EH (cell line): ENCODE measurements at regions not wholly inside any gene's neighbourhood (a gene's known extent, or its start where the extent isn't known, plus 50 kb on each side); places are given as distances from the start of the nearest gene placed in this dataset.

Experiments
- DNase-seq: peaks from one replicate; pipeline ENCODE4 v3.0.0-alpha.2; 2015; ENCODE audit warnings: low read depth

DNA sequence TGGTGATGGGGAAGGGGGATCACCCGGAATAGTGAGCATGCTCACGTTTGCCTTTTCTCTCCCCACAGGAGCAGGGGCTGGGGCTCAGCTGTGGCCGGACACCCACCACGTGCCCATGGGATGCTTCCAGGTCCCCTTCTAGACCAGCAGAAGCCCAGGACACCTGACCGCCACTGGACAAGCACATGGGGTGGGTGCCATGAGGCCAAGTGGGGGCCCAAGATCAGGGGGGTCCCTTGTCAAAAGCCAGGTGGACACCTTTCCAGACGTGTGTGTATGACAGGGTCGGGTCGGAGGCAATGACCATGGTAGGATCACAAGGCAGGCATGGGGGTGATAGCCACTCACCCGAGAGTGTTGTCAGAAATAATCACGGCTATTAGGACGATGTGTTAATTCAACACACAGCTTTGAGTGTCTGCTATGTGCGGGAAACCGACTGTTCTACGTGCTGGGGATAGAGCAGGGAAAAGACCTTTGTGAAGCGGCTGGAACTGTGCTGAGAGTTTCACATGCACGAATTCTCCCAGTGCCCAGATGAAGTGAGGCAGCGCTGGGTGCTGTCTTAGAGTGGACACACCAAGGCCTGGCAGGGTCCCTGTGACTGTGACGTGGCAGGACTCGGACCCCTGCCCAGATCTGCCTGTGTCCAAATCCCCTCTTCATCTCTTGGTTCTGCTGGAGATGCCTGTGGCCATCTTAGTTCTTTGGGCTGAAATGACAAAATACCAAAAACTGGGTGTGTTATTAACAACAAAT lies 244.7 kb downstream of the NDUFA10 start:
- no peak for DNase-seq

DNA sequence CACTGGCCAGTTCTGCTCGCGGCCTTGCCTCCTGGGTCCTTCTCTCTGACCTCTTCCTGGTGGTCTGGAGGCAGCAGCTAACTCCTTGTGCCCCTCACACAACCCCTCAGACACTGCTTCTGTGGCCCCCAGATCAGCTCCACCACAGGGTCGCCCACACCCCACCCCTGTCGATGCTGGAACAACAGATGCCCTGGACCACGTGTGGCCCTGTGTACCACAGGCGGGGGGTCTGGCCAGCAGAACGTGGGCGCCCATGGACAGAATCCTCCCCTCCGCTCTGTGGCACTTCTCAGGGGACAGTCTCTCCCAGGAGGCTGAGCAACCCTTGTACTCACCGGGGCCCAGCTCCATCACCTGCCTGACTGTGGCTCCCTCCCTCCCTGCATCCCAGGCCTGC lies 245.6 kb downstream of the NDUFA10 start:
- DNase-seq: no peak

DNA sequence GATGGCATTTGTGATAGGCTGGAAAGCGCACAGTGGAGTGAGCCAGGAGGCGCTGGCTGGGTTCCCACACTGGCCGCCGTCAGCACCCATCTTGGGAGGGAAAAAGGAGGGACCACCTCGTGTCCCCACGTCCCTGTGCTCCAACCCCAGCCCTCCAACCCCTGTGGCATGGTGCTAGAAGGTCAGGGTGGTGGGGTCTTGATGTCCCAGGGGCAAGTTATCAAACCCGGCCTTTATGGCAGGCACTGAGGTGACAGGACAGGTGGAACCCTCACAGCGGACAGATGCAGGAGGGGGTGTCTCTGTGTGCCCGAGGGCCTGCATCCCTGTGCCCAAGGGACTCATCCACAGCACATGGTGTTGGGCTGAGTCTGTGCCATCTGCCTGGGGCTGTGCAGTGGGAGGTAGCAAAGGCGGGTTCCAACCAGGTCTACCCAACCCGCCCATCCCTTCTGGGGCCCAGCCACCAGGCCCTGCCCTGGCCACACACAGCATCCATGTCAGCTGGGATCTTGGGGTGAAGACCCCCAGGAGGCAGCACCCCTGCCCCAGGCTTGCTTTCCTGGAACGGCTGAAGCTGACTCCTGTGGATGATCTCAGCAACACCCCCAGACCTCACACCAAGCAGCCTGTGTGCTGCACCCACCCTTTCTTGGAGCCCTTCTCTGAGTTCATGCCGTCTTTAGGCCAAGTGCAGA lies 246.1 kb downstream of the NDUFA10 start:
- no peak for DNase-seq

DNA sequence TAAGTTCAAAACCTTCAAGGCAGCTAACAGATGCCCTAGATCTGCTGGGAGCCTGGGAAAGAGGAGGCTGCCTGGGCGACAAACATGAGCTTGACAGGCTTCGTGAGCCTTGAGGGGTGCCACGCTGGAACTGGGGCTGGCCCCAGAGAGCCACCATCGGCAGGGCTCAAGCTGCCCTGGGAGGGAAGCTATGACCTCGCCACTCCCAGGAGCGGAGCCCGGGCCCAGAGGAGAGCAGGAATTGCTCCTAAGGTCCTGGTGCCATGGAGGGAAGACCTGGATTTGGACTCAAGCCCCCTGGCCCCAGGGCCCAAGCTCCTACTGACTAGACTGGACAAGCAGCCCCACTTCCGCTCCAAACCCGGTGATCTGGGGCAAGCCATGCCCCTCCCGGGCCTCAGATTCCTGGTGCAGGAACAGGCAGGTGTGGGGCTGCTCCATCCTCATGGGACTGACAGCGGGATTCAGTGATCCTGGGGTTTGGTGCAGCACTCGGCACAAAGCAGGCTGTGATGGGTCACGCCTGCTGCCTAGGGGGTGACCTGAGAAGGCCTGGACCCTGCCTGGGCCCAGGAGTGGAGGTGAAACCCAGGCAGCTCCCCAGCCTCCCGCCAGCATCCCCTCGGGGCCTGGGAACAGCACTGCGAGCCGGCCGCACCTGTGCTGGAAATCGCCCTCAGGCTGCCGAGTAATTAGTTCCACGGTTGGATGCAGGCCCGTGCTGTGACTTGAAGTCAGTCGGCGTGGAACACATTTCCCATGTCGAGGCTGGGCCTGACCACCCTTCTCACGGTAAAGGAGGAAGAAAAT lies 246.9 kb downstream of the NDUFA10 start:
- no peak for DNase-seq

DNA sequence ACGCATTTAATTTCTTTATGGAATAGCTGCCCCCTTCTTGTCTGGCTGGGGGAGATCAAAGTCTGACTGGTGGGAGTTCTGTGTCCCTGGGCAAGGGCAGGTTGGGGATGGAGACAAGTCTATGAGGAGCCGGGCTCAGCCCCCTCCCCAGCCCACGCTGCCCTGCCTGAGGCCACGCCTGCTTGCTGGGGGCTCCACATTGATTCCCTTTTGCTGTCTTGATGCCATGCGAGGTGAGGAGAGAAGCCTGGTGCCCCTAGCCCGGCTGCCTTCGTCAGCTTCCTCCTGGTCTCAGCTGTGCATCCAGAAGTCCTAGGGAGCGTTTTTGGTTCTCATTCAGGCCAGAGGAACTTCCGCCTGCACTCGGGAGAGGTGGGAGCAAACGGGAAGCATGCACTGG lies 247.9 kb downstream of the NDUFA10 start:
- DNase-seq: no peak

DNA sequence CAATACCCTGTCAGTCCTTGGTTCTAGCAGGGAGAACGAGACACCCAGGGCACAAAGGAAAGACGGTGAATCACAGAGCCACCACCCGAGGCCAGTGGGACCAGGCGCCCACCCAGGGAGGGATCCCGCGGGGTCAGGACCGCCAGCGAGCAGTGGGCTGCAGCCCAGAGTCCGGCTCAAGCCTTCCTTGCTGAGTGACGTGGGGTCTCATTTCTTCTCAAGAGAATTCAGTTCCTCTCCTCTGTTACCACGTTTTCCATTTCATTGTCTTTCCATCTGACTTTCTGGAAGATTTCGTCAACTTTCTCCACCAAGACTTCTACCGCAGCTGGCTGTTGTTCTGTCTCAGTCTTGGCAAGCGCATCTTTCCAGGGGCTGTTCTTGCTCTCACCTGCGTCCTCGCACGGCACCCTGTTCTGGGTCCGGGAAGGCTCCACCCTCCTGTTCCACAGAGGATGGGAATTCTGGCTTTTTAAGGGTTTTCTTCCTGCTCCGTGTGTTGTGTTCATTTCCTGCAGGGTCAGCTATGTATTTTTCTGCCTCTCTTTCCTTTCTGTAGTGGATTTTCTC lies 248.6 kb downstream of the NDUFA10 start:
- no peak for DNase-seq

DNA sequence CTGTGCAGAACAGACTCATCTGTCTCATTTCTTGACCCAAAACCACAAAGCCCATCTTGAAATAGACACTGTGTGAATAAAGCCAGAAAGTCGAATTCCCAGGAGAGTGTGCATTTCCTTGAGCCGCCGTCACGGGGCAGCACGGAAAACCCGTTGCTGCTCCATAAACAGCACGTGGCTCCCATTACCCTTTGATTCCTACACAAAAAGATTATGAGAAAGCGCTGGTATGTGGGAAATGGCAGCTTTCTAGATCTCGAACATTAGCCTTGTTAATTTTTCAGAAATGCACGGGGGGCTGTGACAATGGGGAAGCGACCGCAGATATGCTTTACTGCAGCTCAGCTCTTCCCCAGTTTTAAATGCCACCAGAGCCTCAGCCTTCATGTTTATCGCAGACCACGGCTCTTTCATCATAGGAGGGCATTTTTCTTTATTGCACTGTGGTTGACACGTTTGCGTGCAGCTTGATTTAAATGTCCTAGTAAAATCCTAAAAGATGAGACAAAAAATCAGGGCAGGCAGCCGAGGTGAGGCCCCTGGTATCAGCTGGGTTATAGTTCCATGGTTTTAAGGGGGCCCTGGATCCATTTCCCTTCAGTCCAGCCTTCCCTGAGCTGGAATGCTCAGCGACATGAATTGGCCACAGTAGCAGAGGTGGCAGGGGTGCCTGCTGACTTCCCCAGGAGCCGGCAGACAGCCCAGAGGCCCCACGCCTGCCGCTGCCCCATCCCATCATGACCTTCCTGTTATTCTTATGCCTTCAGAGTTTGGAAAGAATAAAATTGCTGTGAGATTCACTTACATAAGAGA lies 249.3 kb downstream of the NDUFA10 start:
- no peak for DNase-seq

DNA sequence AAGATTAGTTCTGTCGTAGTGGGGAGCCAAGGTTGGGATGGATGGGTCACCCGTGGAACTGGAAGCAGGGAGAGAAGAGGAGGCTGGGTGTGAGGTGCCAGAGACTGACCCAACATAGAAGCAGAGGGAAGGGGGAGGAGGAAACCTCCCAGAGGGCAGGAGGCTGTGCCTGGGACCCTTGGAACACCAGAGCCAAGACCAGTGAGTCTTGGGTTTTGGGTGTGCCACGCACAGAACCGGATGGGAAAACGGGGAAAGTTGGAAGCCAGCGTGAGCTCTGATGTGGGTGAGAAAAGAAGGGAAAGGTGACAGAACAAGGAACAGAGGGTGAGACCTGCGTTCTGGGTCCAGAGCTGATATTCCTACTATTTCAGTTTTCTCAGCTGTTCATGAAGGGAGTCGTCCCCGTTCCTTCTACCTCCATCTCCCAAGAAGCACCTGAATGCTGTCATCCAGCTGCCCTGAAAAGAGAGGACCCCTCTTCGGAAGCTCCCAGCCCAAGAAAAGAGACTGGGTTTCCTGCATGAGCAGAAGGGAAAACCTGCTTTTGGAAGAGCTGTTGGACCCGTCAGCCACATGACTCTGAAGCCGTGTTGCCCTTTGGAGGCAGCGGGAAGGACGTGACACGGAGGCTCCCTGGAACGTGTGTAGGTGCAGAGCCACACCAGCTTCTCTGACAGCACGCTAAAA lies 250.1 kb downstream of the NDUFA10 start:
- DNase-seq: no peak

DNA sequence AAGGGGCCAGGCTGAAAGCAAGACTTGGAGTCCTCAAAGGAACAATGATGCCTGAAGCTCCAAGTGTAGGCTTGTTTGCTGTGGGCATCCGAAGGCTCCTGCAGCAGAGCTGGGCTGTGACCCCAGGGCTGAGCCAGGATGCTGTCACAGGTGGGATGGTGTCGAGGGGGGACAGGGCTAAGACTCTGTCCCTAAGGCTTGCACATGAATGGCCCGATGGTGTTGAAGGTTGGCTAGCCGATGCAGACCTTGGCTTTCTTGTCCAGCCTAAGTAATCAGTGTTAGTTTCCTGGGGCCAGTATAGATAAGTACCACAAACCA lies 251.0 kb downstream of the NDUFA10 start:
- DNase-seq: no peak

DNA sequence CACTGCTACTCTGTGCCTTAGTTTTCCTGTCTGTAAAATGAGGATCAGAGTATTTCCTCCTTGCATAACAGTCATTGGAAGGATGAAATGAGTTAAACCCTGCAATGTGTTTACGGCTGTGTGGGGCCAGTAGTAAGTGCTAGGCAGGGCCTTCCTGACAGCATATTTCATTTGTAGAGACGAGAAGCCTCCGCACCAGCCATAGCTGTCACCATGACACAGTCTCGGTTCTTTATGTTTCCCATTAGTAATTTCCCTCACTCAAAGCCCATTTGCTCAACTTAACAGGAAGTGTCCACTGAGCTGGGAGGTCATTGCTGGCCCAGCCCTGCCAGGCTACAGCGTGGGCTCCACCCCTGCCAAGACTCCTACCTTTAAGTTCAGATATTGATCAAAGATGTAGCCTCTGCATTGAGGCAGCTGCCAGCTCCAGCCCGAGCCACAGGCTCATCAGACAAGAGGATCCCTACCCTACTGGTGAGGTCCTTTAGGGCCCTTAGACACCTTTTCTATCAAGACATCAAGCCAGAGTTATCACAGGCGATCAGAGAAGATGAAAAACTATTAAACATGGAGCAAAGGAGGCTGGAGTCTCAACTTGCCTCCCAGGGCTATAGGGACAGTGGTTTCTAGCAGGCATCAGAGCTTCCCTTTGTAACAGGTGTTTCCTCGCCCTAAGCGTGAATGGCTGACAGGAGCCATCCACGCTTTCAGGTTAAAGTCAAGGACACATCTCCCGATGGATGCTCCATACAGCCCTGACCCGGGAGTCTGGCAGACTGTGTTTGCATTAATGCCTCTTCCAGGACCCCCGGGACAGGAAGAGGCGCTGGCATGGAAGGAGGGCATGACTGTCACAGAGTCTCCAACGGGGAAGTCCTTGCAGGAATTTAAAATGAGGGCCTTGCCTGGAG lies 251.7 kb downstream of the NDUFA10 start:
- DNase-seq: no peak

DNA sequence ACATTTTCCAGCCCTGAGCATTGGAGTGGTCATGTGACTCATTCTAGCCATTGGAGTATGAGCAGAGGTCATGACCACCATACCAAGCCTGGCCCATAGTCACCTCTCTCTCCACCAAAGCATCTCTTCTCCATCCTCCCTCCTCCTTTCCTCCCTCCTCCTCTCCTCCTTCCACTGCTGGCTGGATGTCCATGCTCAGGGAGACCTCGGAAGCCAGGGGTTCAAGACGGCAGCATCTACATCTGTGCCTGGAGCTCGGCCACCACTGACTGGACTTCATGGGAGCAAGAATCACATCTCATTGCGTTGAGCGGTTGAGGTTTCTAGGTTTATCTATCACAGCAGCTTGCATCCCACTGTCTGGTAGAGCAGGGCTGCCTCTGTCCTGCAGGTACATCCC lies 252.4 kb downstream of the NDUFA10 start:
- DNase-seq: no peak

DNA sequence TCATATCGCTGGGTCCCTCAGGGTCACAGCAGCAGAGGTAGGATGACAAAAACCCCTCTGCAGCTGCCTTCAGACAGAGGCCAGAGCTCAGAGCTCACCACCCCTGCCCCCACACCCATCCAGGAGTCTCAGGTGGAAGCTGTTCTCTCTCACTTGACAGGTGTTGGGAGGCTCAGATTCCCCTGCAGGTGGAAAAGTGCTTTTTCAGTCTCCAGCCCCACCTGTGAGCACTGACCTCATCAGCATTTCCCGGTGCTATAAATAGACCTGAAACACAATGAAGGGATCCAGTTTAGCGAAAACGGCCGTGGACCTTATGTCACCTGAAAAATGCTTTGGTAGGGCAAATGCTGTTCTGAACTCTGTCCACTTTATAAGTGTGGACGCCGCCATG lies 254.9 kb downstream of the NDUFA10 start:
- no peak for DNase-seq

DNA sequence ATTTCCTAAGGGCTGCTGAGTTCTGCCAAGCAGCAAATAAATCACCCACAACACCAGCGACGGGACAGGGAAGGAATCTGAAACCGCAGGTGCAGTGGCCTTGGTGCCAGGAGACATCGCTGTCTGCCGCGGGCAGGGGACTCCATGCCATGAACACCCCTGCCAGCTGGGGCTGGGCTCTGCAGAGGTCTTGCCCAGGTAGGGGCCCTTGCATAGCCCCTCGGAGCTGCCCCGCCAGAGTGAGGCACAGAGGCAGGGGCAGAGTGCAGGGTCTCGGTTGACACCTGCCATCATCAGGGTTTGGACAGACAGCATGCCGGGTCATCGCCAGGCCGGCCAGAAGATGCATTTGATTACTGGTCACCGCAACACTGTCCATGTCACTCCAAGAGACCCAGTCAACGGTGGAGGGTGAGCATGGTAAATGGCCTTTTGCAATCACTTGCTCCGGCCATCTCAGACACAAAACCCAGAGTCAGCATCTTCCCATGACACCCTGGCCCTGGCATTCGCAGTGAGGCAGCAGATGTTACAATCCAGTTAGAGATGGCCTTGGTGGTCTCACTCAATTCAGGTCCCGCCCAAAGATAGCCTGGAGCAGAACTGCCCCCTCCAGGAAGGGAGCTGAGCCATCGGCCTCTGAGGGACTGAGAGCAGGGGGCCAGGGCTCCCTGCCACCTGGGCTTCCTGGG lies 255.4 kb downstream of the NDUFA10 start:
- DNase-seq: no peak

DNA sequence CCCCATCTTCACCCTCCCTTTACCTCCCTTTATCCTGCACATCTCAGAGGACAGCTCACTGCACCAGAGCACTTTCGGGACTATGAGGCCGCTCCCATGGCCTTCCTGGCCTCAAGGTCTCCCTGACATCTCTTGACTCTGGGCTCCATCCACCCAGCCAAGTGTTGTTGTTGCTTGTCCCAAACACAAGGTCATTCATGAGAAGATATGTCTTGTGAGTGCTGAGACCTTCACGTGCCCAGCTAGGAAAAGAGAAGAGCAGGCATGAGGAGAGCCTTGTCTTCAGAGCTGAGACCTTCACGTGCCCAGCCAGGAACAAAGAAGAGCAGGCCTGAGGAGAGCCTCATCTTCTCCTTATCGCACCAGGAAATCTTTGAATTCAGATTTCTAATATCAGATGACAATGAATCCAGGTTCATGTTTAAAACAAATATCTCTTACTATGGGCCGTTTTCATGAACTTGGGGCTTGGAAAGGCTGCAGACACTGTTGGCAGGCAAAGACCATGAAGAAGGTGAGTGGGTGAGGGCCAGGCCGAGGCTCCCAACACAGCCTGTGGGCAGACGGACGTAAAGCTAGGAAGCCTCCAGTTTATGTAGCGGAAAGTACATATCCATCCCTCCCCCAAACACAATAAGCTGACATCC lies 256.1 kb downstream of the NDUFA10 start:
- DNase-seq: no peak

DNA sequence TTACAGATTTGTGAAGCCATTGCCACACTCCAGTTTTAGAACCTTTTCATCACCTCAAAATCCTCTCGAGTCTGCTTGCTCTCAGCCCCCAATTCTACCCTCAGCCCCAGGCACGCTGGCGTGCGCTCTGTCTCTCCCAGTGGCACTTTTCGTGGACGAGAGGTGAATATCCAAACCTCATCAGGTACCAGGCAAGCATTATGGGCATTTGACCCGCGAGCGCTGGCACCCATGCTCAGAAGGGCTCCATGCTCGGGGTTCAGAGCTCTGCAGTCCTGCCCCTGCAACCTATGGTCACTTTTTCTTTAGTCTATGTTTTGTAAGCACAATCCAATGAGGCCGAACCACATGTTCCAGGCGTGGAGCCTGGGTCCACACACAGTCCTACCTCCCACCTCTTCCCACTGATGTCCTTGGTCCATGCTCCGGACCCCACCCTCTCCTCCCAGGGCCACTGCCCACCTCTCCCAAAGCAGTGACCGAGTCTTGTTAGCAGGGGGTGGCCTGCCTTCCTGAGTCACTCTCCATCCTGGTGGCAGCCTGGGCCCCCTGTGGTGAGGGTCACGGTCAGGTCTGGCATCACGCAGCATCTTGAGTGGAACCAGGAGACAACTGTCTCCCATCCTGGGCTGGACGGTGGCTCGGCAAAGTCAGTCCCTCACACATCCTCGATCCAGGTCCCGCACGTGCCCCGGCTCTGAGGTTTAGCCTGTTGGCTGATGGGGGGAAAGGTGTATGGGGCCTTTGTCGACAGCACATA lies 256.9 kb downstream of the NDUFA10 start:
- no peak for DNase-seq

DNA sequence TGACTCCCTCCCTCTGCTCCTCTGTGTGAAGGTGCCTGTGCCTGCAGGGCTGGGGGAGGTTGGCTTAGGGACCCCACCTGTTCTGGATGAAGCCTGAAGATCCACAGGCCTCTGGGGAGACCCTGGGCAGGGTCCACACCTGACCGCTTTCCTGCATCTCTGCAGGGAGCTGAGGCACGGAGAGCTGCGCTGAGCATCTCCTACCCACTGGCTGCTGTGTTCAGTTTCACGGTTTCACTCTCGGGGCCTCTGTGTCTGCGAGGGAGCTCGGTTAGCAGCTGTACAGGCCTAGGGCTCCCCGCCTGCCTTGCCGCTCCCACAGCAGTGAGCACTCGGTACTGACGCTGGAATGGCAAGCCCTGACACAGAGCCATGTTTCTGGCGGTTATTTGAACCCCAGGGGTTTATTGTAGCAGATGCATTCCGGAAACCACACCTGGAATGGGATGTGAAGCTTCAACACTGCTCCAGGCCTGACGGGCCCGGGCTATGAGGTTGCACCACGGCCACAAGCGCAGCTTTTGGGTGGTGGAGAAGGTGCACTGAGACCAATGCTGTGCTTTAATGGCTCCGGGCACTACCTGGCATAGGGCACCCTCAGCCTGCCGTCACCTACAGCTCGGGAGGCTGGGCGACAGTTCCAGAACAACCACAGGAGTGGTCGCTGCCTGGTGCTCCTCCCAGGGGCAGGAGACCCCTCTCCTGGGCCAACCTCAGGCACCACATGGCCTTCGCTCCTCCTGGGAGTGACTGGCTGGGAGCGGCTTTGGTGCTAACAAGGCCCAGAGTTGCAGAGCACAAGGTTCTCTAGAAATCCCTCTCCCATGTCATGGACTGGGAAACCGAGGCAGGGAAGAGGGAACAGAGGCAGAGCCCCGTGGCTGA lies 257.9 kb downstream of the NDUFA10 start:
- DNase-seq: no peak

DNA sequence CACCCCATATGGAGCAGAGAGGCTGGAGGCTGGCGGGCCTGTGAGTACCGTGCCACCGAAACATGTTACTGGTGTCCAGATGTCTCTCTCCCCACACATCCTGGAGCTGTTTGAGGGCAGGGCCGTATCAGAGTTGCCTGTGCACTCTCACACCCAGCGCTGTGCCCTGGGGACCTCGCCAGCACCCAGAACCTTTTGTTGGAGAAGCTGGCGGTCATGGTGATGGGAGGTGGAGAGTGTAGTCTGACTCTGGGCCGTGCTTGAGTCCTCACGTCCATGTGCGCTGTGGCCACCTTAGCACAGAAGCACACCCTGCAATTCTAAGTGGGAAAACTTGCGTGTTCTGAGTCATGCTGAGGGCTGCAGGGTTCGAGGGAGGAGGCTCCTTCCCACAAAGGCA lies 259.2 kb downstream of the NDUFA10 start:
- no peak for DNase-seq
